CD14-positive monocyte (primary cell): ENCODE measurements at regions not wholly inside any gene's neighbourhood (a gene's known extent, or its start where the extent isn't known, plus 50 kb on each side); places are given as distances from the start of the nearest gene placed in this dataset.

ENCODE experiments used
- DNase-seq, 3 donors: peaks; one replicate each; pipeline ENCODE4 v3.0.0-alpha.2; 2011 to 2022
- H2AFZ ChIP-seq: 2 replicates; pipeline ENCODE4 v1.6.0; 2012; ENCODE audit warnings: mild to moderate bottlenecking, low read depth, low read length, inconsistent platforms; ENCODE audit not compliant: insufficient read depth, poor library complexity, severe bottlenecking
- H3K27ac ChIP-seq, 2 donors: 1 replicate in 1 of 2; 2 replicates in 1 of 2; pipeline ENCODE4 v1.5.1; 2012 to 2013; ENCODE audit warnings: low read length in 2 of 2, control low read depth in 1 of 2, inconsistent platforms in 1 of 2, low read depth in 1 of 2, mild to moderate bottlenecking in 1 of 2
- H3K27me3 ChIP-seq, 2 donors: one replicate each; pipeline versions ENCODE4 v1.6.0 to v1.6.1; 2011 to 2013; ENCODE audit warnings: low read length in 2 of 2; ENCODE audit not compliant: control insufficient read depth in 2 of 2, insufficient read depth in 2 of 2
- H3K36me3 ChIP-seq, 2 donors: replicated peaks in 1 of 2; 1 replicate in 1 of 2; 2 replicates in 1 of 2; pipeline versions ENCODE4 v1.5.1 to v1.6.1; 2012 to 2013; ENCODE audit warnings: low read length in 2 of 2, control low read depth in 1 of 2, inconsistent platforms in 1 of 2, mild to moderate bottlenecking in 1 of 2; ENCODE audit not compliant: insufficient read depth in 2 of 2, control insufficient read depth in 1 of 2
- H3K4me1 ChIP-seq, 2 donors: 1 replicate in 1 of 2; 2 replicates in 1 of 2; pipeline versions ENCODE4 v1.5.1 to v1.6.1; 2012 to 2013; ENCODE audit warnings: low read length in 2 of 2, control low read depth in 1 of 2, inconsistent platforms in 1 of 2, mild to moderate bottlenecking in 1 of 2, moderate library complexity in 1 of 2; ENCODE audit not compliant: insufficient read depth in 2 of 2, control insufficient read depth in 1 of 2
- H3K4me2 ChIP-seq: replicated peaks from 2 replicates; pipeline ENCODE3; 2012; ENCODE audit warnings: low read length, moderate library complexity, mild to moderate bottlenecking; ENCODE audit not compliant: poor library complexity, severe bottlenecking; ENCODE audit errors: extremely low read depth
- H3K4me3 ChIP-seq, 3 experiments: fragments of 200-600 bp in 1 of 3; sonication (generic) in 1 of 3; replicated peaks in 1 of 3; 1 replicate in 2 of 3; 2 replicates in 1 of 3; pipeline ENCODE4 v1.5.1; 2011 to 2013; ENCODE audit warnings: low read length in 3 of 3, mild to moderate bottlenecking in 3 of 3, control low read depth in 2 of 3, low read depth in 2 of 3, inconsistent platforms in 1 of 3, moderate library complexity in 1 of 3
- H3K79me2 ChIP-seq: 2 replicates; pipeline ENCODE4 v1.6.0; 2012; ENCODE audit warnings: mild to moderate bottlenecking, control low read depth, inconsistent platforms, low read length, moderate library complexity; ENCODE audit not compliant: insufficient read depth
- H3K9ac ChIP-seq: 2 replicates; pipeline ENCODE4 v1.6.0; 2017; ENCODE audit warnings: low read length, mild to moderate bottlenecking; ENCODE audit not compliant: insufficient read depth, poor library complexity, severe bottlenecking
- H3K9me3 ChIP-seq, 2 donors: replicated peaks in 1 of 2; 1 replicate in 1 of 2; 2 replicates in 1 of 2; pipeline versions ENCODE4 v1.5.1 to v1.6.1; 2012 to 2013; ENCODE audit warnings: low read length in 2 of 2, control low read depth in 1 of 2; ENCODE audit not compliant: control insufficient read depth in 1 of 2, insufficient read depth in 1 of 2
- H4K20me1 ChIP-seq: 2 replicates; pipeline ENCODE4 v1.6.0; 2012; ENCODE audit warnings: mild to moderate bottlenecking, low read length, control low read depth, moderate library complexity; ENCODE audit not compliant: insufficient read depth
- H3K27ac Mint-ChIP-seq, 7 donors: one replicate each; pipeline ENCODE4 v1.8.0; 2020; ENCODE audit warnings: mild to moderate bottlenecking in 7 of 7, mixed read lengths in 7 of 7, moderate library complexity in 6 of 7, inconsistent platforms in 2 of 7
- H3K27me3 Mint-ChIP-seq, 3 donors: one replicate each; pipeline ENCODE4 v1.8.0; 2021 to 2022; ENCODE audit warnings: low read depth in 3 of 3, mild to moderate bottlenecking in 3 of 3, mixed read lengths in 3 of 3, moderate library complexity in 3 of 3, inconsistent platforms in 1 of 3
- H3K36me3 Mint-ChIP-seq, 2 donors: one replicate each; pipeline ENCODE4 v1.8.0; 2020; ENCODE audit warnings: mixed read lengths in 2 of 2, inconsistent platforms in 1 of 2, mild to moderate bottlenecking in 1 of 2
- H3K4me1 Mint-ChIP-seq: one replicate; pipeline ENCODE4 v1.8.0; 2020; ENCODE audit warnings: mild to moderate bottlenecking, mixed read lengths
- H3K4me3 Mint-ChIP-seq, 2 donors: one replicate each; pipeline ENCODE4 v1.8.0; 2020; ENCODE audit warnings: mild to moderate bottlenecking in 2 of 2, mixed read lengths in 2 of 2, moderate library complexity in 1 of 2
- H3K9me3 Mint-ChIP-seq, 7 donors: one replicate each; pipeline ENCODE4 v1.8.0; 2020 to 2022; ENCODE audit warnings: mixed read lengths in 7 of 7, mild to moderate bottlenecking in 6 of 7, moderate library complexity in 6 of 7, inconsistent platforms in 2 of 7
- CTCF ChIP-seq: fragments of 200-600 bp; IDR thresholded peaks from one replicate; pipeline ENCODE4 v1.8.0; 2022; ENCODE audit warnings: antibody characterized with exemption, mild to moderate bottlenecking
- WGBS: methylation state at CpG from one replicate; pipeline ENCODE4 v1.1.5; 2013; ENCODE audit warnings: missing lambda C conversion rate; ENCODE audit not compliant: insufficient coverage; 5-methylcytosine and 5-hydroxymethylcytosine counted together
- intact Hi-C, 2 donors: fragments of 100-400 bp; cut with micrococcal nuclease; formaldehyde crosslinking; loops; one replicate each; pipeline versions ENCODE4 v1.15.0 to v1.15.1; 2023

GRCh38 chr12:65648461-65648860 is 175.8 kb upstream of the HMGA2 start:
- Histone ChIP-seq H3K36me3 (no peaks in the 10 kb centered on the region), H3K4me2 (no peak overlapping the region), H3K27me3 (no peaks in the 10 kb centered on the region), H3K9me3 (no peaks in the 10 kb centered on the region), H3K4me1 (no peaks in the 10 kb centered on the region), H3K9ac (no peak overlapping the region), H3K79me2 (no peaks in the 10 kb centered on the region), H3K4me3 (no peak overlapping the region), H3K27ac (no peak overlapping the region), H2AFZ (no peak overlapping the region), H4K20me1 (no peaks in the 10 kb centered on the region)
- H3K9me3 Mint-ChIP-seq = peaks cover 0 to 6% (median 2%) of the 10 kb centered on the region in 7 donors
- TF ChIP-seq CTCF = no peak
- intact Hi-C loops = no loop called here
- WGBS = no CpG with 5 or more reads among the region's 2 CpGs
- H3K4me3 Mint-ChIP-seq = no peak overlapping the region
- no peak overlapping the region for H3K27ac Mint-ChIP-seq
- no peaks in the 10 kb centered on the region for H3K36me3 Mint-ChIP-seq
- peaks cover 0 to 8% (median 7%) of the 10 kb centered on the region in 3 donors for H3K27me3 Mint-ChIP-seq
- no peak for DNase-seq
- peaks cover 2% of the 10 kb centered on the region for H3K4me1 Mint-ChIP-seq

DNA sequence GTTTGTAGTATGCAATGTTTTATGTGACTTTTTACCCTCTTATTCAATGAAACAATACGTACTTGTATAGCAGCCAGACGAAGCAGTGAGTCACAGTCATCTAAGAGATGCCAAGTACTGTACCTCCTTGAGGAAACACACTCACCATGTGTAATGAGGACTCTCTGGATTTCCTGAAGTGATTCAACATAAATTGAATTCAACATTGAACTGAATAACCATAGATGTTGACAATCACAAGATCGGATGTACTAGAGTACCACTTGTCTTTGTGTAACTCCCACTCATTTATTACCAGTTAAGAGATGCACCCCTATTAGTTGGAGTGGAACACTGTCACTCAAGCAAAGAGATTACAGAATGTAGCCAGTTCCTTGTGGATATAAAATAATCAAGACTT is 175.2 kb upstream of the HMGA2 start:
- H3K9me3 Mint-ChIP-seq = peaks cover 0 to 6% (median 2%) of the 10 kb centered on the region in 7 donors
- H3K4me2 ChIP-seq = no peak overlapping the region
- H3K27ac Mint-ChIP-seq = no peak overlapping the region
- H3K4me3 ChIP-seq = no peak overlapping the region
- no peaks in the 10 kb centered on the region for H3K27me3 ChIP-seq
- no peaks in the 10 kb centered on the region for H3K36me3 Mint-ChIP-seq
- H3K4me3 Mint-ChIP-seq = no peak overlapping the region
- H3K36me3 ChIP-seq = no peaks in the 10 kb centered on the region
- H3K4me1 ChIP-seq = no peaks in the 10 kb centered on the region
- no peak for TF ChIP-seq CTCF
- no peak overlapping the region for H2AFZ ChIP-seq
- peaks cover 0 to 8% (median 7%) of the 10 kb centered on the region in 3 donors for H3K27me3 Mint-ChIP-seq
- no peak overlapping the region for H3K27ac ChIP-seq
- no peaks in the 10 kb centered on the region for H4K20me1 ChIP-seq
- H3K9ac ChIP-seq = no peak overlapping the region
- peak in 1 of 3 donors; percentile 6 for DNase-seq
- no peaks in the 10 kb centered on the region for H3K9me3 ChIP-seq
- intact Hi-C loops = no loop called here
- peaks cover 8% of the 10 kb centered on the region for H3K4me1 Mint-ChIP-seq
- no CpG with 5 or more reads among the region's 3 CpGs for WGBS
- H3K79me2 ChIP-seq = no peaks in the 10 kb centered on the region
